ENCODE measurements at regions not wholly inside any gene's neighbourhood (a gene's known extent, or its start where the extent isn't known, plus 50 kb on each side); places are given as distances from the start of the nearest gene placed in this dataset.
"Not testable (repeated sequence)": the region's sequence is repeated elsewhere in the genome, so short reads cannot be mapped to it uniquely, and the experiment has no call there.

DNA sequence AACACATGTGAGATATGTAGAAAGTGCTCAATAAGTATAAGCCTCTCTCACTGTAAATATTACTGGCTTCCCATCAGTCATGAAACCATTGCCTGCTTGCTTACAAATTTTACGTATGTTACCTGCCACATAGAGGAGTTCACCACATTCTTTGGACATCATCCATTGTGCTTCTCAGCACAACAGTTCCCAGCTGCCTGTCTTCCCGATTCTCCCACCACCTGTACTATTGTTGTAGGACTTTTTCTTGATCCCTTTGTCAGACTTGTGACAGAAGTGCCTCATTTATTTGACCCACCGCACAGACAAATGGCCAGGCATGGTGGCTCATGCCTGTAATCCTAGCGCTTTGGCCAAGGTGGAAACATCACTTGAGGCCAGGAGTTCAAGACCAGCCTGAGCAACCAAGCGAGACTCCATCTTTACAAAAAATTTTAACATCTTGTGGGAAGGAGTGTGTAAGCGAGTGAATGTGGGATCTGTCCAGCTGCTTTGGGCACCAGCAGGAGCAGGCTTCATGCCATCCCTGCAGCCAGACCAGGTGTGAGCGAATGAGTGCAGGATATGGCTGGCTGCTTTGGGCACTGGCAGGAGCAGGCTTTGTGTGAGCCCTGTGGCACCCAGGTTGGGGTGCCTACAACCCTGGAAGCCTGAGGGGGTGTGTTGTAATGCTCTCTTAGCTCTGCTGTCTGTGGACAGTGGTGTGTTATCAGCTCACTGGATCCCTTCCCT is 139.9 kb upstream of the ELL2 start:
- Histone ChIP-seq H3K36me3 (no peaks in the 10 kb centered on the region), H3K9me3 (no peaks in the 10 kb centered on the region), H3K4me3 (replicated peaks in 1 of 3) (no peak overlapping the region), H3K4me1 (no peaks in the 10 kb centered on the region), H3K27ac (no peak overlapping the region), H3K27me3 (no peaks in the 10 kb centered on the region)
- TF ChIP-seq, protein P1, sequence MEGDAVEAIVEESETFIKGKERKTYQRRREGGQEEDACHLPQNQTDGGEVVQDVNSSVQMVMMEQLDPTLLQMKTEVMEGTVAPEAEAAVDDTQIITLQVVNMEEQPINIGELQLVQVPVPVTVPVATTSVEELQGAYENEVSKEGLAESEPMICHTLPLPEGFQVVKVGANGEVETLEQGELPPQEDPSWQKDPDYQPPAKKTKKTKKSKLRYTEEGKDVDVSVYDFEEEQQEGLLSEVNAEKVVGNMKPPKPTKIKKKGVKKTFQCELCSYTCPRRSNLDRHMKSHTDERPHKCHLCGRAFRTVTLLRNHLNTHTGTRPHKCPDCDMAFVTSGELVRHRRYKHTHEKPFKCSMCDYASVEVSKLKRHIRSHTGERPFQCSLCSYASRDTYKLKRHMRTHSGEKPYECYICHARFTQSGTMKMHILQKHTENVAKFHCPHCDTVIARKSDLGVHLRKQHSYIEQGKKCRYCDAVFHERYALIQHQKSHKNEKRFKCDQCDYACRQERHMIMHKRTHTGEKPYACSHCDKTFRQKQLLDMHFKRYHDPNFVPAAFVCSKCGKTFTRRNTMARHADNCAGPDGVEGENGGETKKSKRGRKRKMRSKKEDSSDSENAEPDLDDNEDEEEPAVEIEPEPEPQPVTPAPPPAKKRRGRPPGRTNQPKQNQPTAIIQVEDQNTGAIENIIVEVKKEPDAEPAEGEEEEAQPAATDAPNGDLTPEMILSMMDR (IDR thresholded peaks at IDR 0.05) = no peak
- no peak for TF ChIP-seq POLR2A (IDR thresholded peaks at IDR 0.05)
- intact Hi-C loops (cut with DNase I) = no loop called here
- 94 to 96% methylated on average over 6 to 7 of the region's 7 CpGs for WGBS, 2 donors
- DNase-seq = no peak

DNA sequence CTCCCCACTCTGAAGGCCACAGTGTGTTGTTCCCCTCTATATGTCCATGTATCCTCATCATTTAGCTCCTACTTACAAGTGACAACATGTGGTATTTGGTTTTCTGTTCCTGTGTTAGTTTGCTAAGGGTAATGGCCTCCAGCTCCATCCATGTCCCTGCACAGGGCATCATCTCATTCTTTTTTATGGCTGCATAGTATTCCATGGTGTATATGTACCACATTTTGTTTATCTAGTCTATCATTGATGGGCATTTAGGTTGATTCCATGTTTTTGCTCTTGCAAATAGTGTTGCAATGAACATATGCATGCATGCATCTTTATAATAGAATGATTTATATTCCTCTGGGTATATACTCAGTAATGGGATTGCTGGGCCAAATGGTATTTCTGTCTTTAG is 135.8 kb upstream of the ELL2 start:
- H3K4me1 ChIP-seq; H3K4me3 ChIP-seq (replicated peaks in 1 of 3); H3K9me3 ChIP-seq; H3K27ac ChIP-seq; H3K36me3 ChIP-seq; intact Hi-C loops (cut with DNase I); H3K27me3 ChIP-seq; DNase-seq: not testable (repeated sequence)

DNA sequence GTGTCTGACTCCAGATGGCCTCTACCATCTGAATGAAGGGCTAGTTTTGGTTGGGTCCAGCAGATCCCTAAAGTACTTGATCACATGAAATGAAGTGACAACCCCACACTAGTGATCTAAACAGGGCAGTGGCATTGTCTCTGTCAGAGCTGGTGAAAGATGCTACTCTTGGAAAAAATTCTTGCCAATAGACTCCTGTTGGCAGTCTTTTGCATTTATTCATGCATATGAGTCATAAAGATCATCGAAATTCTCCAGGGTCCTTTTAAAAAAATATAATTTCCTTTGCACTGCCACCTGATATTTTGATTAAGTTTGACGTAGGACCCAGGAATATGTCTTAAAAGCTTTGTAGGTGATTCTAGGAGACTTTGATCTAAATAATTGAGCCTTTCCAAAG is 135.1 kb upstream of the ELL2 start:
- WGBS, 2 donors = 89 to 91% methylated on average over 2 of the region's 2 CpGs
- Histone ChIP-seq H3K4me1 (peaks cover 0 to 6% of the 10 kb centered on the region in 2 donors), H3K27me3 (no peaks in the 10 kb centered on the region), H3K4me3 (replicated peaks in 1 of 3) (no peak overlapping the region), H3K36me3 (no peaks in the 10 kb centered on the region), H3K9me3 (no peaks in the 10 kb centered on the region), H3K27ac (no peak overlapping the region)
- TF ChIP-seq POLR2A (IDR thresholded peaks at IDR 0.05) = no peak
- TF ChIP-seq, protein P1 (IDR thresholded peaks at IDR 0.05) = no peak
- no peak for DNase-seq
- intact Hi-C loops (cut with DNase I) = no loop called here

DNA sequence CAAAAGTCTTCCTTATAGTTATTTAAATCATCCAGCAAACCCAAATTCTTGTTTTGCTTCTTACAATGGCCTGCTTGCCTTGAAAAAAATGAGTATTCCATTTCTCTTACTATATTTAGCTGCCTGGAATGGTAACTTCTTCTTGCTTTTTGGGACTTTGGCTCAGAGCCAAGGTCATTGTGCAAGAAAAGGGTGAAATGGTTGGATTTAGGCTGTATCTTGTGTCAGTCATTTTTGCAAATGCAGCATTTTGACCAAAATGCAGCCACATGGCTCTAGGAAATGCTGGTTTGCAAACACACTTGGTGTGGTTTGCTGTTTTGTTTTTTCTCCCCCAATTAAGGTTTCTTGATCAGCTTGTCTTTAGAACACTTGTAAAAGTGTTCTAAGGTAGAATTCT is 133.3 kb upstream of the ELL2 start:
- DNase-seq = peak in 1 of 2 donors; percentile 7
- Histone ChIP-seq H3K36me3 (no peaks in the 10 kb centered on the region), H3K9me3 (no peaks in the 10 kb centered on the region), H3K4me1 (peaks cover 0 to 6% of the 10 kb centered on the region in 2 donors), H3K27me3 (no peaks in the 10 kb centered on the region), H3K4me3 (replicated peaks in 1 of 3) (no peak overlapping the region), H3K27ac (no peak overlapping the region)
- intact Hi-C loops (cut with DNase I) = no loop called here
- TF ChIP-seq, protein P1 (IDR thresholded peaks at IDR 0.05) = no peak
- no peak for TF ChIP-seq POLR2A (IDR thresholded peaks at IDR 0.05)

DNA sequence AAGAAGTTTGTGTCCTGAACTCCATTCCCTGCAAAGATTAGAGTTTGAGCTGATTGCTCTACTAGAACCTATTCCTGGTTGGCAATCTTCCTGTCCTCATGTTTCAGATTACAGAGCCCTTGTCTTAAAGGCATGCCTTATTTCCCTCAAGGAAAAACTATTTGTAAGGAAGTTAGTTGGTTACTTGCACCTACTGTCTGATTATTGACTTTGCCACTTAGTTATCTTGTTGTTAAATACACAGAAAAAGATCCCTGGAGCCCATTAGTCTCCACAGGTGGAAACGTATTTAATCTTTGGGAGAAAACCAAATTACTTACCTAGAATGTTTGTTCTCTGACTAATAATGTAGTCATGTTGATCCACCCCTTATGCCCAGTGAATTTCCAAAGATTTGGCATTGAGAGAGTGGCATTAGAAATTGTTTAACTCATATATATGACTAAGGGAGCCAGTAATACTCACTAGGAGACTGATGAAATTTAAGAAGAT is 132.3 kb upstream of the ELL2 start:
- intact Hi-C loops (cut with DNase I) = no loop called here
- Histone ChIP-seq H3K36me3 (no peaks in the 10 kb centered on the region), H3K27ac (no peak overlapping the region), H3K4me3 (replicated peaks in 1 of 3) (no peak overlapping the region), H3K4me1 (peaks cover 0 to 6% of the 10 kb centered on the region in 2 donors), H3K9me3 (no peaks in the 10 kb centered on the region), H3K27me3 (no peaks in the 10 kb centered on the region)
- no peak for DNase-seq
- 57 to 63% methylated on average over 1 of the region's 1 CpG for WGBS, 2 donors
- no peak for TF ChIP-seq POLR2A (IDR thresholded peaks at IDR 0.05)
- TF ChIP-seq, protein P1 (IDR thresholded peaks at IDR 0.05) = no peak
